GM04503 (cell line): ENCODE measurements at regions not wholly inside any gene's neighbourhood (a gene's known extent, or its start where the extent isn't known, plus 50 kb on each side); places are given as distances from the start of the nearest gene placed in this dataset.

ENCODE experiments used
- DNase-seq: peaks from one replicate; pipeline ENCODE4 v3.0.0-alpha.2; 2012; ENCODE audit warnings: low read depth

DNA sequence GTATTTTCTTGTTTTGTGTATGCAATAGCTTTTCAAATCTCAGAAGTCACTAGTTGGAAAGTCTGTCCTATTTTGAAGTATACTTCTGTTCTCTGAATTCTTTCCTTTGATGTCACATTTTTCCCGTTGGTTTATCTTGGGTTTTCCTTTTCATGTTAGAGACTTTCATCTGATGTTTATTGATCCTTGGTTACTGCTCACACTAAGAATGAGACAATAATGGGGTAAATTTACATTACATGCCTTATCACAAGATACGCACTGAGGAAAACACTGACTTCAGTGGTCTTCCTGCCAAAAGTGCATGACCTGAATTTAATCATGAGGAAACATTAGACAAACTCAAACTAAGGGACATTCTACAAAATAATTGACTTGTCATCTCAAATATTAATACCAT lies 63.5 kb upstream of the C1GALT1 start:
- no peak for DNase-seq

DNA sequence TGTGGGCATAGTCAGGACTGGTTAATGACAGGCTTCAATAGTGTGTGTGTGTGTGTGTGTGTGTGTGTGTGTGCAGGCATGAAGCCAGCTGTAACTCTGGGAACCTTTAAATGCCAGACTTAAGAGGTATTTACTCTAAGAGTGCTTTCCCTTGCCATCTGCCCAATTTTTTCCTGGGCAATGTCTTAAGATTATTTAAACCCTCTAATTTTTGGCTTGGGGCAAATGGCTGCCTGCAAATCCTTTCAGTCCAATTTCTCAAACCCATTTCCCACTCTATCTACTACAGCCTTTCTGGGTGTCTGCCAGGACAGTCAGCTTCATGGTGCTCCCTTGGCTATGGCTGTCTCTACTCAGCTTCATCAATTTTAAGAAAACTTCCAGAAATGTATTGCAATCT lies 62.6 kb upstream of the C1GALT1 start:
- no peak for DNase-seq

DNA sequence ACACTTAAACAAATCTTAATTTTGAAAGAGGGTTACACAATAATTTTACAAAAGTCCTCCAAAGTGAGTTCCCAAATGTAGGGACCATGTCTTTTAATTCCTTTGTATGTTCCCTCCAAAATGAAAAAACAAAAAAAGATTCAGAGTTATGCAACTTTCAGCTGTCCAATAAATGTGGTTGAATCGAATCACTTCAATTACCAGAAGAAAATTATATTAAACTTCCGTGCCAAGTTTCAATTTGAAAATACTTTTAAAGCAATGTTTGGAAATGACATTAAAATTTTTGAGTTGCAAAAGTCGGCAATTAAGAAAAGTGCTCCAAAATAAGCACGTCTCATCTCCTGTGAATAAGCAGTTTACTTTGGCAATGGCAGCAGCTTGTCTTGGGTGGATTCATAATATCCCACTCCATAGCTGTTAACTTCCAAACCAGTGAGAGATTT lies 60.3 kb upstream of the C1GALT1 start:
- DNase-seq: peak; percentile 56

DNA sequence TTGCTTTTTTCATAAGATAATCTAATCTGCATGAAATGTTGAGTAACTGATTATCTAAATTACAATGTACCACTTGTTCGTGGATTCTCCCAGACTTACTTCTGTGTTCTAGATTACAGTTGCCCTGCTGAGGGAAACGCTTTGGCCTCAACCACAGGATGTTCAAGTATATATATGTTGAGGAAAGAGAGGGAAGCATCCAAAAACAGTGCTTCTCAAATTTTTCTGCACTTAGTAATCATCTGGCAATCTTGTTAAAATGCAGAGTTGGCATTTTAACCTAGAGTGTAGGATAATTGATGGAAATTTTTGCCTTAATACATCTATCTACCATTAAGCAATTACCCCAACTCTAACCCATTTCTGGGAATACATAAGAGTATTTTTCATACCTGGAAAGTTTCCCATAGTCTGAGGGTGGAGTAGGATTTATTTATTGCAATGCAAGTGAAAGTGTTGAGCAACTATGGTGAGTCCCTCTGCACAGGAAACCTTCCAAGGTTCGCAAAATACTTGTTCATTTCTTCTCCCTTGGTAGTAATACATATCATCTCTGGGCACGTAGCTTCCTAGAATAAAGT lies 59.6 kb upstream of the C1GALT1 start:
- DNase-seq: peak; percentile 81

DNA sequence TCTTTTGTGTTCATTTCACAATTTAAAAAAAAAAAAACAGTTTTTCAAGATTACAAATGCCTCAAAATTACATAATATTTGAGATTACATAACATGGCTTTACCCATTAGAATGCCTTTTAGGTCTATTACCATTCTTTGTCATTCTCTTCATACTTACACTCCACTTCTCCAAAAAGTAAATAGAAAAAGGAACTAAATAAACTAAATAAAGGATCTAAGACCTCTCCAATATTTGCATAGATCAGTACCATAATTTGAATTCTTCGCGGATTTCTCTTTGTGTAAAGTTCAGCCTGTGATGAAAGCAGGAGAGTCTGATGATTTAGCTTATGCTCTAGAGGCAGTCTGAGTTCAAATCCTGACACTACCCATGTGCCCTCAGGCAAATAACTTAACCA lies 56.4 kb upstream of the C1GALT1 start:
- DNase-seq: no peak

DNA sequence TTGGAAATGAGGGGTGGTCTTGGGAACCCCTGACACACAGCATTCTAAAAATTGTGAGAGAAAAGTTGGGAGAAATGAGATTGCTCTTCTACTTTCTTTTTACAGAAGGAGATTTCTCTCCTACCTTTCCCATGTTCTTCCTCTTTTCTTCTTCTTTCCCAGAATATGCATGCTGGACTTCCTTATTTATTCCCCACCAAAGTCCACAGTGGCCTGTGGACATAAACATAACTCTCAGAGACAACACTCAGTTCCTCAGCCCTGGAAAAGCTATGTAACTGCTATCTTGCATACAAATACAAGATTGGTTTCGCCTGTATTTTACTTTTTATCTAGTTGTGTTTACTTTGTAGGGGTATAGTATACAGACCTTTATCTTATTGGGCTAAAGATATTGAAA lies 54.6 kb upstream of the C1GALT1 start:
- DNase-seq: no peak

DNA sequence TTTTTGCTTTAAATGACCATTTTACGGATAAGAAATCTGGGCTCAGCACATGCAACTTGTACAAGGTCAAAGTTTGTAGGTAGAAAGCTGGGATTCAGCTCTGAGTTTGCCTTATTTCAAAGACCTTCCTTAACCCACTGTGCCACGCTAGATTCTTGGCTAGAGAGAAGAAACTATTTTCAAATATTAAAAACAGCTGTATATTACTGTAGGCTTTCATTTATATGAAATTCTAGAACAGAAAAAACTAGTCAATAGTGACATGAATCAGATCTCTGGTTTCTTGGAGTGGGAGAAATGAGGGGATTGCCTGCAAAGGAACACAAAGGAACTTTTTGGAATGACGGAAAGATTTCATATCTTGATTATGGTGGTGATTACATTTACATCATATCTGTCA lies 53.0 kb upstream of the C1GALT1 start:
- DNase-seq: no peak

DNA sequence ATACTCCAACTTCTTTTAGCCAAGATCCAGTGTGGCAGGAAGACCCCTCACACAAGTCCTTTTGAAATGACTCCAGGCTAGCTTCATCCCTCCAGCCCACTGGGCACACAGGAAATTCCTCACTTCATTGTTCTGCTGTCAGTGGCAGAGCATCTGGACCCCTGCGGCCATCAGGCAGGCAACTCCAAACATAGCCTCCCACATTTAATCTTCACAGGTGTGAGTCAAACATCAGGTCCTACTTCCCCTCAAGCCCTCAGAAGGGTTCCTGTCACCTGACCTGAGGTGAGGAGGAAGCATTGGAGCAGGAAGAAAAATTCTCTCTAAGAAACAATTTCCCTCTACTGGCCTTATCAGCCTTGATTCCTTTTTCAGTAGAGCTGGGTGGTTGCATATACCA lies 51.1 kb upstream of the C1GALT1 start:
- no peak for DNase-seq
